ENCODE measurements at regions not wholly inside any gene's neighbourhood (a gene's known extent, or its start where the extent isn't known, plus 50 kb on each side); places are given as distances from the start of the nearest gene placed in this dataset.
"Not testable (repeated sequence)": the region's sequence is repeated elsewhere in the genome, so short reads cannot be mapped to it uniquely, and the experiment has no call there.

GRCh38 chrX:124426288-124427169, 80.2 kb downstream of the SH2D1A start:
- DNase-seq: no peak

- DNase-seq: no peak
Observed at GRCh38 chrX:124433186-124433585, 86.8 kb downstream of the SH2D1A start.

GRCh38 chrX:124435616-124436015, 89.3 kb downstream of the SH2D1A start:
- DNase-seq: no peak

GRCh38 chrX:124440695-124441094, 94.3 kb downstream of the SH2D1A start:
- DNase-seq: no peak

- DNase-seq: no peak
Observed at GRCh38 chrX:124441971-124442590, 95.7 kb downstream of the SH2D1A start.

GRCh38 chrX:124455966-124456365, 109.6 kb downstream of the SH2D1A start:
- no peak for DNase-seq

GRCh38 chrX:124459851-124460250, 113.5 kb downstream of the SH2D1A start:
- DNase-seq: not testable (repeated sequence)

GRCh38 chrX:124462931-124463330, 116.6 kb downstream of the SH2D1A start:
- DNase-seq: no peak

GRCh38 chrX:124467202-124467601, 120.8 kb downstream of the SH2D1A start:
- DNase-seq: no peak

GRCh38 chrX:124475358-124475757, 129.0 kb downstream of the SH2D1A start:
- no peak for DNase-seq

- DNase-seq: no peak
Observed at GRCh38 chrX:124476562-124476961, 130.2 kb downstream of the SH2D1A start.

GRCh38 chrX:124478046-124478445, 131.7 kb downstream of the SH2D1A start:
- DNase-seq: no peak

GRCh38 chrX:124488412-124489161, 142.2 kb downstream of the SH2D1A start:
- DNase-seq: no peak

- no peak for DNase-seq
Observed at GRCh38 chrX:124493984-124494383, 147.6 kb downstream of the SH2D1A start.

GRCh38 chrX:124497386-124497785, 151.0 kb downstream of the SH2D1A start:
- no peak for DNase-seq

- no peak for DNase-seq
Observed at GRCh38 chrX:124501586-124501985, 155.2 kb downstream of the SH2D1A start.

- no peak for DNase-seq
Observed at GRCh38 chrX:124502166-124502565, 155.8 kb downstream of the SH2D1A start.

- DNase-seq: no peak
Observed at GRCh38 chrX:124502599-124502998, 156.2 kb downstream of the SH2D1A start.

- DNase-seq: no peak
Observed at GRCh38 chrX:124504111-124504983, 158.0 kb downstream of the SH2D1A start.

GRCh38 chrX:124506066-124506465, 159.7 kb downstream of the SH2D1A start:
- DNase-seq: no peak

GRCh38 chrX:124507246-124507645, 160.9 kb downstream of the SH2D1A start:
- no peak for DNase-seq

Data from amygdala (tissue), 56 donors.